GM23248 (cell line): ENCODE measurements at regions not wholly inside any gene's neighbourhood (a gene's known extent, or its start where the extent isn't known, plus 50 kb on each side); places are given as distances from the start of the nearest gene placed in this dataset.

Source experiments
- DNase-seq: peaks from one replicate; pipeline ENCODE4 v3.0.0-alpha.2; 2015
- H2AFZ ChIP-seq: fragments of 200-600 bp; sonication (generic); 2 replicates; pipeline ENCODE4 v1.6.1; 2016; ENCODE audit warnings: antibody characterized with exemption
- H3F3A ChIP-seq: fragments of 200-600 bp; sonication (generic); 2 replicates; pipeline ENCODE4 v1.6.1; 2016; ENCODE audit warnings: mild to moderate bottlenecking, antibody characterized with exemption, mixed run types; ENCODE audit not compliant: insufficient read depth
- H3K27ac ChIP-seq: fragments of 200-600 bp; sonication (generic); 2 replicates; pipeline ENCODE4 v1.5.1; 2016; ENCODE audit warnings: mild to moderate bottlenecking
- H3K27me3 ChIP-seq: fragments of 200-600 bp; sonication (generic); replicated peaks from 2 replicates; pipeline ENCODE4 v1.6.1; 2016; ENCODE audit warnings: mild to moderate bottlenecking; ENCODE audit not compliant: insufficient read depth
- H3K36me3 ChIP-seq: fragments of 200-600 bp; sonication (generic); 2 replicates; pipeline ENCODE4 v1.6.1; 2016; ENCODE audit warnings: low read depth, mild to moderate bottlenecking
- H3K4me1 ChIP-seq: fragments of 200-600 bp; sonication (generic); 2 replicates; pipeline ENCODE4 v1.6.1; 2016; ENCODE audit warnings: mild to moderate bottlenecking; ENCODE audit not compliant: insufficient read depth
- H3K4me2 ChIP-seq: fragments of 200-600 bp; sonication (generic); one replicate; pipeline ENCODE4 v1.6.1; 2016; ENCODE audit warnings: mild to moderate bottlenecking; ENCODE audit not compliant: unreplicated experiment
- H3K4me3 ChIP-seq: fragments of 200-600 bp; sonication (generic); 2 replicates; pipeline ENCODE4 v1.5.1; 2016; ENCODE audit warnings: mild to moderate bottlenecking
- H3K79me2 ChIP-seq: fragments of 200-600 bp; sonication (generic); 2 replicates; pipeline ENCODE4 v1.6.1; 2016; ENCODE audit warnings: mild to moderate bottlenecking; ENCODE audit not compliant: insufficient read depth
- H3K9ac ChIP-seq: fragments of 200-600 bp; sonication (generic); 2 replicates; pipeline ENCODE4 v1.6.1; 2016; ENCODE audit warnings: mild to moderate bottlenecking
- H3K9me2 ChIP-seq: fragments of 200-600 bp; sonication (generic); 2 replicates; pipeline ENCODE4 v1.6.1; 2016; ENCODE audit warnings: mixed run types, mild to moderate bottlenecking, moderate library complexity; ENCODE audit not compliant: insufficient read depth
- H3K9me3 ChIP-seq: fragments of 200-600 bp; sonication (generic); one replicate; pipeline ENCODE4 v1.6.1; 2017; ENCODE audit warnings: low read depth
- H4K20me1 ChIP-seq: fragments of 200-600 bp; sonication (generic); 2 replicates; pipeline ENCODE4 v1.6.0; 2016; ENCODE audit not compliant: insufficient read depth
- EZH2 ChIP-seq: fragments of 200-600 bp; sonication (generic); IDR thresholded peaks from 2 replicates; pipeline ENCODE4 v1.6.1; 2018; ENCODE audit warnings: antibody characterized with exemption, mild to moderate bottlenecking; ENCODE audit not compliant: insufficient read depth, poor library complexity, severe bottlenecking
- EZH2phosphoT487 ChIP-seq: fragments of 200-600 bp; sonication (generic); IDR thresholded peaks from 2 replicates; pipeline ENCODE4 v1.6.1; 2018; ENCODE audit warnings: antibody characterized with exemption, moderate library complexity, mild to moderate bottlenecking, low read depth; ENCODE audit not compliant: insufficient read depth
- WGBS, 2 experiments: methylation state at CpG; one replicate each; pipeline ENCODE4 v1.1.6; 2015 to 2017; ENCODE audit warnings: low lambda C conversion rate in 2 of 2, low coverage in 1 of 2; ENCODE audit errors: missing lambda C conversion rate in 2 of 2; 5-methylcytosine and 5-hydroxymethylcytosine counted together
- in situ Hi-C: fragments of 300-500 bp; cut with MboI; formaldehyde crosslinking; loops from 2 replicates; pipeline ENCODE4 v1.15.0; 2020

DNA sequence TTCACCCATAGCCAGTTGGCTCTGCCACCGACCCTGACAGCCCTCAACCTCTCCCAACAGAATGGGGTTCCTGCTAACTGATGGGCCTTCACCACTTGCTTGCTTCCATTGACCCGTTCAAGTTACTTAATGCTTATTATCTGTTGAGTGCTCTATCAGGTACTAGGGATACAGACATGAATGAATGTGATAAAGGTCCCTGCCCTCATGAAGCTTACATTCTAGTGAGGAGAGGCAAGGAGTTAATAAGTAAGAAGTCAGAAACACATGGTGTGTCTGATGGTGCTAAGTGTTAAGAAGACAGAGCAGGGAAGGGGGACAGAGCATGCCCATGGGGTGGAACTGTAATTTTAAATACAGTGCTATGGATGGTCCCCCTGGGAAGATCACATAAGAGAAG is 107.5 kb upstream of the JUN start:
- no peak overlapping the region for H3K27ac ChIP-seq
- no peaks in the 10 kb centered on the region for H3K27me3 ChIP-seq
- DNase-seq, result no peak
- no peak overlapping the region for H3K9ac ChIP-seq
- H3F3A ChIP-seq, result peaks cover 8% of the 10 kb centered on the region
- no peaks in the 10 kb centered on the region for H3K9me3 ChIP-seq
- no peak overlapping the region for H3K4me2 ChIP-seq
- no peaks in the 10 kb centered on the region for H3K36me3 ChIP-seq
- no peaks in the 10 kb centered on the region for H3K79me2 ChIP-seq
- no peaks in the 10 kb centered on the region for H3K9me2 ChIP-seq
- H2AFZ ChIP-seq, result no peak overlapping the region
- H4K20me1 ChIP-seq, result no peaks in the 10 kb centered on the region
- WGBS, 2 experiments, result 86 to 89% methylated on average over 2 of the region's 2 CpGs
- TF ChIP-seq EZH2 (no peak), EZH2phosphoT487 (no peak)
- H3K4me1 ChIP-seq, result peaks cover 24% of the 10 kb centered on the region
- H3K4me3 ChIP-seq, result no peak overlapping the region
- in situ Hi-C loops, result no loop called here

DNA sequence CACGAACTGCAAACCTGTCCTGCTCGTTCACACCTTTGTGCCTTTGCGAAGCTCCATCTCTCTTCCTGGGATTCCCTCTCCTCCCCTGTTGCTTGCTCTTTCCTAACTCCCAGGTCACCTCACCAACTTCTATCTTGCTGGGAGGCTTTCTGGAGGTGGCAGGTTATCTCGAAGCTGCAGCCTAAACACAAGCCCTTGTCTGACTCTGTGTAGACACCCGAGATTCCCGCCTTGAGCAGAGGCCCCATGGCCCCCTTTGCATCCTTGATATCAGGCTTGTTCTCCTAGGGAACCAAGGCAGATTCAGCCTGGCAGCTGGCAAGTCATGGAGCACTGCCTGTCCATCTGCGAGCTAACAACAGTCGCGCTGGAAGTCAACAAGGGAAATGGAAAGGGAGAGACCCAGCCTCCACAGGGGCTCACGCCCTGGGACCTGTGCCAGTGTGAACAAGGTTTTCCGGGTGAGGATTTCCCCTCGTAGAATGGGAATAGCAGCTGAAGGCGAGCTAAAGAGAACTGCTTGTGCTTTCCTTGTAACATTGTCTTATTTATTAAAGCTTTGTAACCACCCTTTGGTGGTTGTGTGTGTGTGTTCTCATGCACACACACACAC is 109.5 kb upstream of the JUN start:
- no peak for DNase-seq
- no peaks in the 10 kb centered on the region for H3K9me2 ChIP-seq
- no peaks in the 10 kb centered on the region for H4K20me1 ChIP-seq
- TF ChIP-seq EZH2 (no peak), EZH2phosphoT487 (no peak)
- in situ Hi-C loops, result no loop called here
- no peaks in the 10 kb centered on the region for H3K9me3 ChIP-seq
- H3K9ac ChIP-seq, result no peak overlapping the region
- no peaks in the 10 kb centered on the region for H3K27me3 ChIP-seq
- H3K36me3 ChIP-seq, result no peaks in the 10 kb centered on the region
- no peak overlapping the region for H2AFZ ChIP-seq
- peaks cover 9% of the 10 kb centered on the region for H3F3A ChIP-seq
- no peak overlapping the region for H3K4me2 ChIP-seq
- peaks cover 19% of the 10 kb centered on the region for H3K4me1 ChIP-seq
- 89% methylated on average over 13 of the region's 13 CpGs for WGBS, 2 experiments
- no peaks in the 10 kb centered on the region for H3K79me2 ChIP-seq
- no peak overlapping the region for H3K27ac ChIP-seq
- no peak overlapping the region for H3K4me3 ChIP-seq

DNA sequence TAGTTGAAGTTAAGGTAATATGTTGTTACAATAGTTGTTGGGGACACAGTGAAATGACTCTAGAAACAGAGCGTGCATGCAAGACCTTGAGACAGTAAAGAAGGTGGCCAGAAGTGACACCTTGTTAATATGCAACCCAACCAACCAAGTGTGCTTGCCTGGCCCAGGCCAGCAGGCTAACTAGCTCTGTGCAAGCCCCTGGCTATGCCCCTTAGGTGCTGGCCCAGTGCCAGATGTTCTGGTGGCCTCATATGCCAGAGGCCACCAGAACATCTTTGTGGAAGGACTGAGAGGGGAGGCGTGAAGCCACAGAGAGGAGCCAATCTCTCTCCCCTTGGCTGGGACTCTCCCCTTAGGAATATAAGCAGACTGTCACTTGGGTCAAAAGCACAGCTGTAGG is 111.2 kb upstream of the JUN start:
- Histone ChIP-seq H3K9ac (no peak overlapping the region), H3K9me2 (no peaks in the 10 kb centered on the region), H3K4me2 (no peak overlapping the region), H2AFZ (peak overlapping the region; percentile 63), H3K4me1 (peaks cover 19% of the 10 kb centered on the region), H3K36me3 (no peaks in the 10 kb centered on the region), H3K27ac (peak overlapping the region; percentile 27), H3K27me3 (no peaks in the 10 kb centered on the region), H3K9me3 (no peaks in the 10 kb centered on the region), H3K79me2 (no peaks in the 10 kb centered on the region), H3K4me3 (no peak overlapping the region), H3F3A (peaks cover 9% of the 10 kb centered on the region), H4K20me1 (no peaks in the 10 kb centered on the region)
- WGBS, 2 experiments, result 84 to 93% methylated on average over 2 of the region's 2 CpGs
- TF ChIP-seq EZH2 (no peak), EZH2phosphoT487 (no peak)
- in situ Hi-C loops, result no loop called here
- DNase-seq, result no peak

GRCh38 chr1:58895559-58896145 is 111.8 kb upstream of the JUN start:
- no peak overlapping the region for H3K4me2 ChIP-seq
- no peaks in the 10 kb centered on the region for H3K79me2 ChIP-seq
- H3K4me1 ChIP-seq, result peaks cover 20% of the 10 kb centered on the region
- no peaks in the 10 kb centered on the region for H3K9me2 ChIP-seq
- H4K20me1 ChIP-seq, result no peaks in the 10 kb centered on the region
- H2AFZ ChIP-seq, result peak overlapping the region; percentile 63
- peaks cover 9% of the 10 kb centered on the region for H3F3A ChIP-seq
- no peaks in the 10 kb centered on the region for H3K9me3 ChIP-seq
- WGBS, 2 experiments, result 45 to 56% methylated on average over 5 of the region's 5 CpGs
- H3K27me3 ChIP-seq, result no peaks in the 10 kb centered on the region
- H3K4me3 ChIP-seq, result no peak overlapping the region
- H3K27ac ChIP-seq, result peak overlapping the region; percentile 27
- no peak overlapping the region for H3K9ac ChIP-seq
- in situ Hi-C loops, result no loop called here
- no peaks in the 10 kb centered on the region for H3K36me3 ChIP-seq
- TF ChIP-seq EZH2phosphoT487 (no peak), EZH2 (no peak)
- DNase-seq, result peak; percentile 63
